Endothelial cell of umbilical vein (primary cell): ENCODE measurements at regions not wholly inside any gene's neighbourhood (a gene's known extent, or its start where the extent isn't known, plus 50 kb on each side); places are given as distances from the start of the nearest gene placed in this dataset.
"Not testable (repeated sequence)": the region's sequence is repeated elsewhere in the genome, so short reads cannot be mapped to it uniquely, and the experiment has no call there.

Experiments used
- CTCF ChIP-seq, 2 donors: IDR thresholded peaks; 1 replicate in 1 of 2; 2 replicates in 1 of 2; pipeline ENCODE4 v1.5.1; 2011; ENCODE audit warnings: low read length in 2 of 2, mild to moderate bottlenecking in 2 of 2, moderate library complexity in 2 of 2, control low read depth in 1 of 2, inconsistent platforms in 1 of 2, low read depth in 1 of 2; ENCODE audit not compliant: insufficient read depth in 1 of 2; ENCODE audit errors: extremely low read depth in 1 of 2
- EZH2 ChIP-seq: IDR thresholded peaks from 2 replicates; pipeline ENCODE4 v1.6.1; 2012; ENCODE audit warnings: borderline replicate concordance, low read depth, mild to moderate bottlenecking, moderate library complexity, low read length, inconsistent platforms; ENCODE audit not compliant: severe bottlenecking
- POLR2AphosphoS5 ChIP-seq: IDR thresholded peaks from 2 replicates; pipeline ENCODE4 v1.6.1; 2012; ENCODE audit warnings: low read depth, mild to moderate bottlenecking, control low read depth, low read length, moderate library complexity; ENCODE audit not compliant: insufficient read depth

GRCh38 chr11:16503891-16504290 is 147.5 kb upstream of the SOX6 start:
- not testable (repeated sequence) for TF ChIP-seq EZH2; CTCF (IDR thresholded peaks at IDR 0.05; ENCODE audit: extremely low read depth in 1 of 2, insufficient read depth in 1 of 2, low read depth in 1 of 2, low read length in 2 of 2); POLR2AphosphoS5
